ENCODE measurements at regions not wholly inside any gene's neighbourhood (a gene's known extent, or its start where the extent isn't known, plus 50 kb on each side); places are given as distances from the start of the nearest gene placed in this dataset.

DNA sequence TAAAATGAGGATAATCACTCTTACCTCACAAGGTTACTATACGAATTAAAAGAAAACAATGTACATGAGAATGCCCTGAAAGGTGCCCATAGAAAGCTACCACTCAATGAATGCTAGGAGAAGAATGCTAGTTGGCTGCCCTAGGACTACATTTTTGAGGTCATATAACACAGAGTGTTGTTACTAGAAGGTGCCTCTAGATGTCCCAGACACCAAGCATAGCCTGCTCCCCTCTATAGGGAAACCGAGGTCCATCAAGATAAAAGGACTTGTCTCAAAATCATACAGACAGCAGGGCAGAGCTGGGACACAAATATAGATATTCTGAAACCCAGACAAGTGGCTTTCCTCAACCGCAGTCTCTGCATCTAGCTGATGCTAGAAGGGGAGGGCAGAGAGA is 147.0 kb upstream of the ARHGEF9 start:
- no peak overlapping the region for H3K27ac ChIP-seq
- intact Hi-C loops (cut with DNase I): no loop called here
- no peaks in the 10 kb centered on the region for H3K36me3 ChIP-seq
- no peaks in the 10 kb centered on the region for H3K27me3 ChIP-seq
- TF ChIP-seq, protein P1, sequence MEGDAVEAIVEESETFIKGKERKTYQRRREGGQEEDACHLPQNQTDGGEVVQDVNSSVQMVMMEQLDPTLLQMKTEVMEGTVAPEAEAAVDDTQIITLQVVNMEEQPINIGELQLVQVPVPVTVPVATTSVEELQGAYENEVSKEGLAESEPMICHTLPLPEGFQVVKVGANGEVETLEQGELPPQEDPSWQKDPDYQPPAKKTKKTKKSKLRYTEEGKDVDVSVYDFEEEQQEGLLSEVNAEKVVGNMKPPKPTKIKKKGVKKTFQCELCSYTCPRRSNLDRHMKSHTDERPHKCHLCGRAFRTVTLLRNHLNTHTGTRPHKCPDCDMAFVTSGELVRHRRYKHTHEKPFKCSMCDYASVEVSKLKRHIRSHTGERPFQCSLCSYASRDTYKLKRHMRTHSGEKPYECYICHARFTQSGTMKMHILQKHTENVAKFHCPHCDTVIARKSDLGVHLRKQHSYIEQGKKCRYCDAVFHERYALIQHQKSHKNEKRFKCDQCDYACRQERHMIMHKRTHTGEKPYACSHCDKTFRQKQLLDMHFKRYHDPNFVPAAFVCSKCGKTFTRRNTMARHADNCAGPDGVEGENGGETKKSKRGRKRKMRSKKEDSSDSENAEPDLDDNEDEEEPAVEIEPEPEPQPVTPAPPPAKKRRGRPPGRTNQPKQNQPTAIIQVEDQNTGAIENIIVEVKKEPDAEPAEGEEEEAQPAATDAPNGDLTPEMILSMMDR (IDR thresholded peaks at IDR 0.05): no peak
- H3K4me1 ChIP-seq: no peaks in the 10 kb centered on the region
- no peak for DNase-seq
- no peak for ATAC-seq
- H3K9me3 ChIP-seq: no peaks in the 10 kb centered on the region
- H3K4me3 ChIP-seq: no peak overlapping the region

DNA sequence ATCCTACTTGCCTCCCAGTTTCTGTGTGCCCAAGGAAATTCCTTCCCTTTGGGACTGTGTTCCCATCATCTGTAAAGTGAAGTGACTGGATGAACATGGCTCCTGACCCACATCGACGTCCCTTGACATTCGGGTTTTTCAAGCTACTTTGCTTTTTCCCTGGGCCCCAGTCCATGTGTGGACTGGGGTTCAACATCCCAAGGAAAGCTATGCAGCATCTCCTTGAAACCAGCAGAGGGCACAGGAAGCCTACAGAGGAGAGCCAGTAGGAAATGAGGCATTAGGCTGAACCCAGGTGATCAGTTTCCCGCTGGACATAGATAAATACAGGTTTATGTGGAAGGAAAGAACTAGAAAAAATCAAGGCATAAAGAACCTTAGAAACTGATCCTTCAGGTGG is 145.1 kb upstream of the ARHGEF9 start:
- TF ChIP-seq, protein P1 (IDR thresholded peaks at IDR 0.05): peak; percentile 23
- intact Hi-C loops (cut with DNase I): no loop called here
- no peak for ATAC-seq
- Histone ChIP-seq H3K27ac (no peak overlapping the region), H3K4me3 (no peak overlapping the region), H3K4me1 (no peaks in the 10 kb centered on the region), H3K27me3 (no peaks in the 10 kb centered on the region), H3K9me3 (no peaks in the 10 kb centered on the region), H3K36me3 (no peaks in the 10 kb centered on the region)
- no peak for DNase-seq

DNA sequence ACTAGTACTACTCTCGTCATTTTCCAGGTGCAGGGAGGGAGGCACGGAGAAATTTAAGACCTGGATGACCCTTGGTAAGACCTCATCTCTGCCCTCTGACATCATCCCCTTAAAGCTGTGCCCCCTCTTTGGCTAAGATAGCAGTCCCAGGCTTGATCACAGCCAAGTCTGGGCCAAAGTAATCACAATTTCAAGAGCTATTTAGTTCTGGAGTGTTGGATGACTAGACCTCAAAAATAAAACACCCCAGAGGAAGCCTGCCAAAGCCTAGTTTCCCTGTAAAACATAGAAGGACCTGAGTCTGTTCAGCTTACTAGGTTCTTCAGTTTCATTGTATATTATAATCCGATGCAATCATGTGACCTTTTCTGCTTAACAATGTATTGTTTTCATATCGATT is 144.6 kb upstream of the ARHGEF9 start:
- no peaks in the 10 kb centered on the region for H3K9me3 ChIP-seq
- no peak for DNase-seq
- intact Hi-C loops (cut with DNase I): no loop called here
- H3K36me3 ChIP-seq: no peaks in the 10 kb centered on the region
- ATAC-seq: no peak
- H3K4me1 ChIP-seq: no peaks in the 10 kb centered on the region
- H3K27me3 ChIP-seq: no peaks in the 10 kb centered on the region
- TF ChIP-seq, protein P1 (IDR thresholded peaks at IDR 0.05): no peak
- no peak overlapping the region for H3K27ac ChIP-seq
- H3K4me3 ChIP-seq: no peak overlapping the region

DNA sequence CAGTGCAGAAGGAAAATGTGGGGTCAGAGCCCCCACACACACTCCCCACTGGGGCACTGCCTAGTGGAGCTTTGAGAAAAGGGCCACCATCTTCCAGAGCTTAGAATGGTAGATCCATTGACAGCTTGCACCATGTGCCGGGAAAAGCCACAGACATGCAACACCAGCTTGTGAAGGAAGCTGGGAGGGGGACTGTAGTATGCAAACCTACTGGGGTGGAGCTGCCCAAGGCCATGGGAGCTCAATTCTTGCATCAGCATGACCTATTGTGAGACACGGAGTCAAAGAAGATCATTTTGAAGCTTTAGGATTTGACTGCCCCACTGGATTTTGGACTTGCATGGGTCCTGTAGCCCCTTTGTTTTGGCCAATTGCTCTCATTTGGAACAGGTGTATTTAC is 142.8 kb upstream of the ARHGEF9 start:
- Histone ChIP-seq H3K27ac (no peak overlapping the region), H3K9me3 (no peaks in the 10 kb centered on the region), H3K27me3 (no peaks in the 10 kb centered on the region), H3K4me1 (no peaks in the 10 kb centered on the region), H3K36me3 (no peaks in the 10 kb centered on the region), H3K4me3 (no peak overlapping the region)
- ATAC-seq: no peak
- intact Hi-C loops (cut with DNase I): no loop called here
- DNase-seq: no peak
- TF ChIP-seq, protein P1 (IDR thresholded peaks at IDR 0.05): no peak

DNA sequence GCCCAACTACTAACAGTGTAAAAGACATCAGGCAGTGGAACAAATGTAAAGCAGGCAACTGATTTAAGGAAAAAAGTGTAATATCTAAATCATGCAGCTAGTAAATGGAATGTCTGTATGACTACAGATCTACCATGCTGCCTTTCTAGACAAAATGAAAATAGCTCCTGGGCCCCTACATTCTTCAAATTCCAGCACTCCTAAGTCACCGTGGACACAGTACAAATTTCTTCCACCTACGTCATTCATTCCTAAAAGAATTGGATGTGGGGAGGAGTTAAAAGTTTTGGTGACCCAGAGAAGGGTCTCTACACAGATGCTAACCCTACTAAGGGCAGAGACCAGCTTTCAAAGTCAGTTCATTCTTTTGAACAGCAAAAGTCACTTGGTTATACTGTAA is 137.2 kb upstream of the ARHGEF9 start:
- H3K9me3 ChIP-seq: no peaks in the 10 kb centered on the region
- intact Hi-C loops (cut with DNase I): no loop called here
- H3K4me3 ChIP-seq: no peak overlapping the region
- no peak for DNase-seq
- no peaks in the 10 kb centered on the region for H3K36me3 ChIP-seq
- TF ChIP-seq, protein P1 (IDR thresholded peaks at IDR 0.05): no peak
- no peak overlapping the region for H3K27ac ChIP-seq
- ATAC-seq: no peak
- H3K27me3 ChIP-seq: no peaks in the 10 kb centered on the region
- no peaks in the 10 kb centered on the region for H3K4me1 ChIP-seq

DNA sequence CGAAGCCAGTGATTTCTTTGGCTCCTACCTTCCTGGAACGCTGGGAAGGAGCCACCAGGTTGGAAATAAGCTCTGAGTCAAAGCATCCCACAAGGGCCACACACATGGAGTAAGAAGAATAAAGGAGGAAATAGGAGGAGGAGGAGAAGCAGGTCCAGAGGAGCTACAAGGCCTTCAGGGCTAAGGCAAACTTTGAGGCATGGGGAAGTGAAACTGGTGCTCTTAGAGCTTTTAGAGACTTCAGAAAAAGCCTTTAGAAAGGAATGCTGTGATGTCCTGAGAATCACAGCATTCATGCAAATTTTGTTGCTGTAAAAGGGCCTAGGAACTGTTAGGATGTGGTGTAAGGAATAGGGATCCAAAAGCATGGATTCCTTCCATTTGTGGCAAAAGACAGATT is 135.9 kb upstream of the ARHGEF9 start:
- ATAC-seq (no peak), DNase-seq (no peak)
- TF ChIP-seq, protein P1 (IDR thresholded peaks at IDR 0.05): no peak
- no peaks in the 10 kb centered on the region for H3K9me3 ChIP-seq
- no peak overlapping the region for H3K27ac ChIP-seq
- no peaks in the 10 kb centered on the region for H3K4me1 ChIP-seq
- H3K36me3 ChIP-seq: no peaks in the 10 kb centered on the region
- no peak overlapping the region for H3K4me3 ChIP-seq
- H3K27me3 ChIP-seq: no peaks in the 10 kb centered on the region
- intact Hi-C loops (cut with DNase I): no loop called here

Measured in upper lobe of right lung (tissue), 1 donor.